ENCODE measurements at regions not wholly inside any gene's neighbourhood (a gene's known extent, or its start where the extent isn't known, plus 50 kb on each side); places are given as distances from the start of the nearest gene placed in this dataset.
"Not testable (repeated sequence)": the region's sequence is repeated elsewhere in the genome, so short reads cannot be mapped to it uniquely, and the experiment has no call there.

- DNase-seq: no peak
Observed at GRCh38 chr9:29945012-29945411, 2371.7 kb upstream of the C9orf72 start.

- DNase-seq: no peak
Observed at GRCh38 chr9:29958469-29958868, 2385.2 kb upstream of the C9orf72 start.

GRCh38 chr9:29965834-29966233 is 2392.6 kb upstream of the C9orf72 start:
- DNase-seq: no peak

- no peak for DNase-seq
Observed at GRCh38 chr9:29966247-29966646, 2393.0 kb upstream of the C9orf72 start.

GRCh38 chr9:29968831-29969230 is 2395.6 kb upstream of the C9orf72 start:
- DNase-seq: no peak

- no peak for DNase-seq
Observed at GRCh38 chr9:29969408-29969807, 2396.1 kb upstream of the C9orf72 start.

GRCh38 chr9:29969856-29970647 is 2396.8 kb upstream of the C9orf72 start:
- no peak for DNase-seq

- no peak for DNase-seq
Observed at GRCh38 chr9:29974197-29974596, 2400.9 kb upstream of the C9orf72 start.

GRCh38 chr9:29976981-29977380 is 2403.7 kb upstream of the C9orf72 start:
- no peak for DNase-seq

GRCh38 chr9:29981013-29981412 is 2403.4 kb upstream of the ACO1 start:
- DNase-seq: no peak

- DNase-seq: no peak
Observed at GRCh38 chr9:29999645-30000044, 2384.8 kb upstream of the ACO1 start.

- DNase-seq: no peak
Observed at GRCh38 chr9:30010691-30011090, 2373.8 kb upstream of the ACO1 start.

- DNase-seq: no peak
Observed at GRCh38 chr9:30012622-30013021, 2371.8 kb upstream of the ACO1 start.

- no peak for DNase-seq
Observed at GRCh38 chr9:30015073-30015472, 2369.4 kb upstream of the ACO1 start.

GRCh38 chr9:30020161-30020560 is 2364.3 kb upstream of the ACO1 start:
- no peak for DNase-seq

GRCh38 chr9:30035761-30036160 is 2348.7 kb upstream of the ACO1 start:
- no peak for DNase-seq

- DNase-seq: no peak
Observed at GRCh38 chr9:30036558-30036957, 2347.9 kb upstream of the ACO1 start.

GRCh38 chr9:30039712-30040111 is 2344.7 kb upstream of the ACO1 start:
- no peak for DNase-seq

GRCh38 chr9:30048396-30048795 is 2336.0 kb upstream of the ACO1 start:
- DNase-seq: no peak

- DNase-seq: no peak
Observed at GRCh38 chr9:30058463-30058862, 2326.0 kb upstream of the ACO1 start.

- no peak for DNase-seq
Observed at GRCh38 chr9:30060976-30061375, 2323.5 kb upstream of the ACO1 start.

- no peak for DNase-seq
Observed at GRCh38 chr9:30065888-30066287, 2318.6 kb upstream of the ACO1 start.

- not testable (repeated sequence) for DNase-seq
Observed at GRCh38 chr9:30069236-30069635, 2315.2 kb upstream of the ACO1 start.

GRCh38 chr9:30075022-30075421 is 2309.4 kb upstream of the ACO1 start:
- no peak for DNase-seq
